H9 (cell line): ENCODE measurements at regions not wholly inside any gene's neighbourhood (a gene's known extent, or its start where the extent isn't known, plus 50 kb on each side); places are given as distances from the start of the nearest gene placed in this dataset.

Experiments
- DNase-seq: peaks from one replicate; pipeline ENCODE4 v3.0.0-alpha.2; 2017
- H2AFZ ChIP-seq: one replicate; pipeline ENCODE4 v1.6.1; 2013; ENCODE audit warnings: mild to moderate bottlenecking, low read length, control low read depth, moderate library complexity
- H2AK5ac ChIP-seq: 2 replicates; pipeline ENCODE4 v1.6.1; 2013; ENCODE audit warnings: low read length, control low read depth, mixed read lengths; ENCODE audit not compliant: insufficient read length
- H2BK120ac ChIP-seq: one replicate; pipeline ENCODE4 v1.6.1; 2013; ENCODE audit warnings: low read depth, mild to moderate bottlenecking, low read length, control low read depth, inconsistent platforms; ENCODE audit not compliant: poor library complexity, severe bottlenecking
- H2BK12ac ChIP-seq: 2 replicates; pipeline ENCODE4 v1.6.1; 2013; ENCODE audit warnings: low read length, control low read depth, mixed read lengths, low read depth; ENCODE audit not compliant: insufficient read length
- H2BK15ac ChIP-seq: 2 replicates; pipeline ENCODE4 v1.6.1; 2013; ENCODE audit warnings: low read depth, low read length, control low read depth
- H2BK20ac ChIP-seq: one replicate; pipeline ENCODE4 v1.6.1; 2013; ENCODE audit warnings: low read depth, mild to moderate bottlenecking, low read length, control low read depth, inconsistent platforms; ENCODE audit not compliant: poor library complexity, severe bottlenecking
- H2BK5ac ChIP-seq: 2 replicates; pipeline ENCODE4 v1.6.1; 2013; ENCODE audit warnings: low read length, control low read depth, mixed read lengths; ENCODE audit not compliant: insufficient read length
- H3K14ac ChIP-seq: 2 replicates; pipeline ENCODE4 v1.6.1; 2013; ENCODE audit warnings: low read length, control low read depth; ENCODE audit not compliant: insufficient read depth
- H3K18ac ChIP-seq: 2 replicates; pipeline ENCODE4 v1.6.1; 2013; ENCODE audit warnings: low read depth, mild to moderate bottlenecking, mixed read lengths, low read length, control low read depth; ENCODE audit not compliant: insufficient read length
- H3K23ac ChIP-seq: 2 replicates; pipeline ENCODE4 v1.6.1; 2013; ENCODE audit warnings: low read length, control low read depth, mixed read lengths, low read depth; ENCODE audit not compliant: insufficient read length
- H3K23me2 ChIP-seq: 2 replicates; pipeline ENCODE4 v1.6.1; 2013; ENCODE audit warnings: low read depth, mild to moderate bottlenecking, mixed read lengths, low read length, control low read depth; ENCODE audit not compliant: insufficient read length, poor library complexity, severe bottlenecking
- H3K27ac ChIP-seq: 2 replicates; pipeline ENCODE4 v1.5.1; 2013; ENCODE audit warnings: low read length, control low read depth, mixed read lengths, low read depth; ENCODE audit not compliant: insufficient read length
- H3K27me3 ChIP-seq: 2 replicates; pipeline ENCODE4 v1.6.1; 2013; ENCODE audit warnings: low read length, control low read depth, inconsistent platforms; ENCODE audit not compliant: insufficient read depth
- H3K4ac ChIP-seq: 2 replicates; pipeline ENCODE4 v1.6.1; 2013; ENCODE audit warnings: low read depth, mild to moderate bottlenecking, control low read depth, inconsistent platforms, low read length, moderate library complexity
- H3K4me1 ChIP-seq: 2 replicates; pipeline ENCODE4 v1.6.1; 2013; ENCODE audit warnings: low read length, control low read depth, inconsistent platforms; ENCODE audit not compliant: insufficient read depth
- H3K4me2 ChIP-seq: 2 replicates; pipeline ENCODE4 v1.6.1; 2013; ENCODE audit warnings: low read length, control low read depth, mixed read lengths; ENCODE audit not compliant: insufficient read length, insufficient read depth
- H3K56ac ChIP-seq: 2 replicates; pipeline ENCODE4 v1.6.1; 2013; ENCODE audit warnings: low read depth, mild to moderate bottlenecking, mixed read lengths, low read length, control low read depth; ENCODE audit not compliant: insufficient read length
- H3K79me1 ChIP-seq: 2 replicates; pipeline ENCODE4 v1.6.1; 2013; ENCODE audit warnings: low read depth, mild to moderate bottlenecking, moderate library complexity, low read length, control low read depth, inconsistent platforms; ENCODE audit not compliant: insufficient read depth, poor library complexity, severe bottlenecking
- H3K79me2 ChIP-seq: 2 replicates; pipeline ENCODE4 v1.6.1; 2013; ENCODE audit warnings: low read length, control low read depth, inconsistent platforms; ENCODE audit not compliant: insufficient read depth
- H3K9ac ChIP-seq: 2 replicates; pipeline ENCODE4 v1.6.1; 2013; ENCODE audit warnings: low read length, control low read depth, mixed read lengths; ENCODE audit not compliant: insufficient read length; ENCODE audit errors: extremely low read depth
- H3K9me3 ChIP-seq: one replicate; pipeline ENCODE4 v1.6.1; 2013; ENCODE audit warnings: low read depth, low read length, inconsistent platforms; ENCODE audit not compliant: control insufficient read depth
- H3T11ph ChIP-seq: one replicate; pipeline ENCODE4 v1.6.1; 2013; ENCODE audit warnings: mild to moderate bottlenecking, low read length, control low read depth, inconsistent platforms
- H4K20me1 ChIP-seq: one replicate; pipeline ENCODE4 v1.6.1; 2013; ENCODE audit not compliant: control insufficient read depth, insufficient read length, insufficient read depth
- H4K5ac ChIP-seq: 2 replicates; pipeline ENCODE4 v1.6.1; 2013; ENCODE audit warnings: low read depth, mild to moderate bottlenecking, mixed read lengths, low read length, control low read depth; ENCODE audit not compliant: insufficient read length
- H4K8ac ChIP-seq: replicated peaks from 2 replicates; pipeline ENCODE4 v1.6.1; 2013; ENCODE audit warnings: low read length, control low read depth, mixed read lengths, low read depth; ENCODE audit not compliant: insufficient read length
- H4K91ac ChIP-seq: 2 replicates; pipeline ENCODE4 v1.6.1; 2013; ENCODE audit warnings: low read depth, mild to moderate bottlenecking, moderate library complexity, mixed read lengths, low read length, control low read depth; ENCODE audit not compliant: insufficient read length
- H3K27ac Mint-ChIP-seq, 3 experiments: 2 replicates in 2 of 3; 3 replicates in 1 of 3; pipeline ENCODE4 v1.8.0; 2020 to 2021; ENCODE audit warnings: mixed read lengths in 3 of 3, mild to moderate bottlenecking in 1 of 3, moderate library complexity in 1 of 3
- H3K27me3 Mint-ChIP-seq: 2 replicates; pipeline ENCODE4 v1.8.0; 2021; ENCODE audit warnings: low read depth, mild to moderate bottlenecking, moderate library complexity, mixed read lengths
- H3K36me3 Mint-ChIP-seq, 3 experiments: 2 replicates in 2 of 3; 3 replicates in 1 of 3; pipeline ENCODE4 v1.8.0; 2020 to 2021; ENCODE audit warnings: low read depth in 3 of 3, mixed read lengths in 3 of 3; ENCODE audit not compliant: insufficient read depth in 1 of 3
- H3K4me1 Mint-ChIP-seq, 2 experiments: 2 replicates each; pipeline ENCODE4 v1.8.0; 2020; ENCODE audit warnings: mixed read lengths in 2 of 2
- H3K4me3 Mint-ChIP-seq, 2 experiments: 2 replicates in 1 of 2; 3 replicates in 1 of 2; pipeline ENCODE4 v1.8.0; 2020 to 2021; ENCODE audit warnings: mild to moderate bottlenecking in 2 of 2, mixed read lengths in 2 of 2, moderate library complexity in 1 of 2
- H3K9me3 Mint-ChIP-seq, 2 experiments: 2 replicates in 1 of 2; 3 replicates in 1 of 2; pipeline ENCODE4 v1.8.0; 2020; ENCODE audit warnings: mild to moderate bottlenecking in 2 of 2, mixed read lengths in 2 of 2, moderate library complexity in 1 of 2
- CTCF ChIP-seq: fragments of 200-600 bp; sonication (generic); conservative IDR thresholded peaks from 3 replicates; pipeline ENCODE4 v1.8.0; 2021; ENCODE audit warnings: antibody characterized with exemption, mild to moderate bottlenecking
- WGBS: extraction: QIAGEN DNeasy Blood & Tissue Kit; methylation state at CpG from one replicate; pipeline ENCODE4 v1.1.7; 2013; ENCODE audit warnings: missing lambda C conversion rate, low lambda C conversion rate, mixed read lengths; ENCODE audit not compliant: insufficient read length; ENCODE audit errors: extremely low coverage; 5-methylcytosine and 5-hydroxymethylcytosine counted together

- TF ChIP-seq CTCF: no peak
- Histone ChIP-seq H4K20me1 (no peaks in the 10 kb centered on the region), H3K18ac (no peak overlapping the region), H2BK12ac (no peak overlapping the region), H2BK20ac (no peak overlapping the region), H3K9ac (no peak overlapping the region), H3K4ac (no peak overlapping the region), H4K91ac (no peak overlapping the region), H2BK5ac (no peak overlapping the region), H3K79me1 (no peaks in the 10 kb centered on the region), H3K56ac (no peak overlapping the region), H2AFZ (no peak overlapping the region), H3K27ac (no peak overlapping the region), H3K27me3 (no peaks in the 10 kb centered on the region), H2BK120ac (no peak overlapping the region), H3K14ac (no peak overlapping the region), H3K9me3 (no peaks in the 10 kb centered on the region), H4K8ac (no peak overlapping the region), H2AK5ac (no peak overlapping the region), H3K4me1 (no peaks in the 10 kb centered on the region), H3K23ac (no peak overlapping the region), H3K79me2 (no peaks in the 10 kb centered on the region), H3K4me2 (no peak overlapping the region), H3K23me2 (no peaks in the 10 kb centered on the region), H4K5ac (no peak overlapping the region), H2BK15ac (no peak overlapping the region), H3T11ph (no peak overlapping the region)
- Mint-ChIP-seq H3K27me3 (no peaks in the 10 kb centered on the region), H3K4me3 (no peak overlapping the region), H3K36me3 (peaks cover 4 to 14% (median 4%) of the 10 kb centered on the region in 3 experiments; a peak in 5 of 7 replicates), H3K27ac (no peak overlapping the region), H3K9me3 (peaks cover 18% of the 10 kb centered on the region in 2 experiments), H3K4me1 (no peaks in the 10 kb centered on the region)
- DNase-seq: no peak
- no CpG with 5 or more reads among the region's 2 CpGs for WGBS
Measured at GRCh38 chr3:180239939-180240338, 203.2 kb upstream of the PEX5L start.
